ENCODE measurements at regions not wholly inside any gene's neighbourhood (a gene's known extent, or its start where the extent isn't known, plus 50 kb on each side); places are given as distances from the start of the nearest gene placed in this dataset.

DNA sequence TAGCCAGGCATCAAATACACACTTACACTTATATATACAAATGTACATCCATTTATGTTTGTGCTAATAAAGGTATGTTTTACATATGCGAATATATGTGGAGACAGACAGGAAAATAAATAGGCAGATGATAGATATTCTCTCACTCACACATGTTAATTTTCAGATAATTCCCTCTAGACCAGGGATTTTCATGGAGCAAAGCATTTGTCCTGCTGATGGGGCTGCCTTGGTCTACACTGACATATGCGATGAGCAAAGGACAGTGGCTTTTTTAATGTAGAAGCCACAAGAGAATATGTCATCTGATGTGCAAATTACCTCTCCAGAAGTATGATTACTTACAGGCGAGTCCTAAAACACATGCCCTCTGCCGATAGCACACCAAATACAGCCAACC, 224.5 kb downstream of the VEGFC start:
- no peak overlapping the region for H3K27ac ChIP-seq
- WGBS, 2 donors, result 92 to 95% methylated on average over 4 of the region's 4 CpGs
- DNase-seq, result no peak
- H3K27me3 ChIP-seq, result no peaks in the 10 kb centered on the region
- intact Hi-C loops (cut with DNase I), result no loop called here
- H3K36me3 ChIP-seq, result no peaks in the 10 kb centered on the region
- no peak overlapping the region for H3K4me3 ChIP-seq (replicated peaks in 1 of 3)
- no peak for TF ChIP-seq POLR2A (IDR thresholded peaks at IDR 0.05)
- TF ChIP-seq, protein P1, sequence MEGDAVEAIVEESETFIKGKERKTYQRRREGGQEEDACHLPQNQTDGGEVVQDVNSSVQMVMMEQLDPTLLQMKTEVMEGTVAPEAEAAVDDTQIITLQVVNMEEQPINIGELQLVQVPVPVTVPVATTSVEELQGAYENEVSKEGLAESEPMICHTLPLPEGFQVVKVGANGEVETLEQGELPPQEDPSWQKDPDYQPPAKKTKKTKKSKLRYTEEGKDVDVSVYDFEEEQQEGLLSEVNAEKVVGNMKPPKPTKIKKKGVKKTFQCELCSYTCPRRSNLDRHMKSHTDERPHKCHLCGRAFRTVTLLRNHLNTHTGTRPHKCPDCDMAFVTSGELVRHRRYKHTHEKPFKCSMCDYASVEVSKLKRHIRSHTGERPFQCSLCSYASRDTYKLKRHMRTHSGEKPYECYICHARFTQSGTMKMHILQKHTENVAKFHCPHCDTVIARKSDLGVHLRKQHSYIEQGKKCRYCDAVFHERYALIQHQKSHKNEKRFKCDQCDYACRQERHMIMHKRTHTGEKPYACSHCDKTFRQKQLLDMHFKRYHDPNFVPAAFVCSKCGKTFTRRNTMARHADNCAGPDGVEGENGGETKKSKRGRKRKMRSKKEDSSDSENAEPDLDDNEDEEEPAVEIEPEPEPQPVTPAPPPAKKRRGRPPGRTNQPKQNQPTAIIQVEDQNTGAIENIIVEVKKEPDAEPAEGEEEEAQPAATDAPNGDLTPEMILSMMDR (IDR thresholded peaks at IDR 0.05), result no peak
- H3K9me3 ChIP-seq, result no peaks in the 10 kb centered on the region
- peaks cover 6 to 7% of the 10 kb centered on the region in 2 donors for H3K4me1 ChIP-seq

DNA sequence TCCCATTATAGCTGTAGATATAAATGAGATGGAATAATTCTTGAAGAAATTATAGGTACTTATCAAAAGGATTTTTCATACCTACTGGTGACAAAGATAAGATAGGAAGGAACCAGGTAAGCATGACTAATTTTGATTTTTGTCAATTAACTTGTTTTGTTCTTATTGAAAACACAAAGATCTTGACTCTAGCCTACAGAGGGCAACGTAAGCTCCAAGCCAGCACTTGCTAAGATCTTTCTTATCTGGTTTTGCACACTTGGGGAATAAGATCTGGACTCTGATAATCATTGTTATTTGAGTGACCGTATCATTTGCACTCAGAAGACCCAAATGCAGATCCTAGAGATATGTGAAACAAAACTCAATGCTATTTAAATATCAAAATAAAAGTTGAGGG, 223.4 kb downstream of the VEGFC start:
- Histone ChIP-seq H3K9me3 (no peaks in the 10 kb centered on the region), H3K27me3 (peaks cover 4% of the 10 kb centered on the region), H3K4me3 (replicated peaks in 1 of 3) (no peak overlapping the region), H3K36me3 (no peaks in the 10 kb centered on the region), H3K27ac (no peak overlapping the region), H3K4me1 (peaks cover 8% of the 10 kb centered on the region in 2 donors)
- TF ChIP-seq, protein P1 (IDR thresholded peaks at IDR 0.05), result no peak
- no peak for TF ChIP-seq POLR2A (IDR thresholded peaks at IDR 0.05)
- intact Hi-C loops (cut with DNase I), result no loop called here
- no peak for DNase-seq
- WGBS, 2 donors, result 45 to 60% methylated on average over 2 of the region's 2 CpGs

DNA sequence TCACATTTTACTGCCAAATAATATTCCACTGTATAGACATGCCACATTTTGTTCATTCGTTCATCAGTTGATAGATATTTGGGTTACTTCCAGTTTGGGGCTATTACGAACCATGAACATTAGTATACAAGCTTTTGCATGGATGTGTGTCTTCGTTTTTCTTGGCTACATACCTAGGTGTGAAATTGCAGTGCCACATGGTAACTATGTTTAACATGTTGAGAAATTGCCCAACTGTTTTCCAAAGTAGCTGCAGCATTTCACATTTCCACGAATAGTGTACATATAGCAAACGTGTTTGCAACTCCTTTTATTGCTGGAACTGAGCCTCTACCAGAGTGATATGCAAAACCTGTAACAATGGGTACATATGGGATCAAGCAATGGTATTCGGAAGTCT, 221.5 kb downstream of the VEGFC start:
- Histone ChIP-seq H3K36me3 (no peaks in the 10 kb centered on the region), H3K27me3 (peaks cover 4% of the 10 kb centered on the region), H3K4me1 (peaks cover 21 to 22% of the 10 kb centered on the region in 2 donors), H3K9me3 (no peaks in the 10 kb centered on the region), H3K4me3 (replicated peaks in 1 of 3) (no peak overlapping the region), H3K27ac (no peak overlapping the region)
- no peak for TF ChIP-seq POLR2A (IDR thresholded peaks at IDR 0.05)
- TF ChIP-seq, protein P1 (IDR thresholded peaks at IDR 0.05), result no peak
- intact Hi-C loops (cut with DNase I), result no loop called here
- DNase-seq, result no peak
- 89 to 93% methylated on average over 6 of the region's 6 CpGs for WGBS, 2 donors

DNA sequence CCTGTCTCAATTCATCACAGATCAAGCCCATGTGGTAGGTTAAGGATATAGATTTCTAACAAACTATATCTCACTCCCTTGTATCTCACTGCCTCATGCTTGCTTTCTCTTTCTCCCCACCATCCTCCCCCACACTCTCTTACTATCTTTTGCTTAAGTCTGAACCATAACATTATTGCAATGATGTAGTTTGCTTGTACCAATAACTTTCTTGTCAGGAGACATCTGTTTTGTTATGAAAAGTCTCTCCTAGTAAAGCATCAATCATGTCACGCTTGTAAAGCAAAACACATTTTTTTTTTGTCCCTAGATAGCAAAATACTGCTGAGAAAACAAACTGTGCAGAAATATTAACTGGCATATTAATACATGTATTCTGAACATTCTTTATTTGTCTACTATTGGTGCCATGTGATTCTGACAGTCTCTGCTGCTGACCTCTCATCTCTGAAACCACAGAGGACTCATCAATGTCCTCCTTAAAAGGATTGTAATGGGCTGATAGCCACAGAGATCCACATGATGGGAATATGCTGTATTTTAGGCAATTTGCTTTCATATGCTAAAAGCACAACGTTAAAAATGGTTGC, 217.5 kb downstream of the VEGFC start:
- 44 to 51% methylated on average over 2 of the region's 2 CpGs for WGBS, 2 donors
- no peak overlapping the region for H3K27ac ChIP-seq
- DNase-seq, result no peak
- peaks cover 4% of the 10 kb centered on the region for H3K27me3 ChIP-seq
- intact Hi-C loops (cut with DNase I), result no loop called here
- no peaks in the 10 kb centered on the region for H3K36me3 ChIP-seq
- peaks cover 36 to 45% of the 10 kb centered on the region in 2 donors for H3K4me1 ChIP-seq
- no peaks in the 10 kb centered on the region for H3K9me3 ChIP-seq
- TF ChIP-seq, protein P1 (IDR thresholded peaks at IDR 0.05), result no peak
- TF ChIP-seq POLR2A (IDR thresholded peaks at IDR 0.05), result no peak
- no peak overlapping the region for H3K4me3 ChIP-seq (replicated peaks in 1 of 3)

DNA sequence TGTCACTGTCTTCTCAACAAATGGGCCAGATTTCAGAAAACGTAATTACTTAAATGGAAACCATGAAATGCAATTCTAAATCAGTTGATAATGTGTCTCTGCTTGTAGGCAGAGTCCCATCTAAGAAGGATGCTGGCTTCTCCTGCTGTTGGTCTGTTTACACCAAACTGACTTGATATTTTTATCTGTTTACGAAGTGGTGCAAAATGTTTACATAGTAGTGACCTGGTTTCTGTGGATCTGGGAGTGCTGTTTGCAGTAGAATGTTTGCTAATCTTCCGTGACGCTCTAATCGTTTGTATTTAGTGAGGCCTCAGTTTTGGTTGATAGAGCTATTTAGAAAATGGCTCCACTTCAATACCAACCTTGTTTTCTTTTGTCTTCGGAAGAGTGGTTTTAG, 213.5 kb downstream of the VEGFC start:
- Histone ChIP-seq H3K4me1 (peaks cover 37 to 52% of the 10 kb centered on the region in 2 donors), H3K4me3 (replicated peaks in 1 of 3) (no peak overlapping the region), H3K27ac (peak overlapping the region; percentile 61 to 93 (median 80)), H3K9me3 (no peaks in the 10 kb centered on the region), H3K36me3 (no peaks in the 10 kb centered on the region), H3K27me3 (no peaks in the 10 kb centered on the region)
- intact Hi-C loops (cut with DNase I), result no loop called here
- DNase-seq, result no peak
- 29 to 48% methylated on average over 6 of the region's 6 CpGs for WGBS, 2 donors
- TF ChIP-seq, protein P1 (IDR thresholded peaks at IDR 0.05), result peak in 1 of 6 experiments; percentile 1
- TF ChIP-seq POLR2A (IDR thresholded peaks at IDR 0.05), result no peak

Data from thyroid gland (tissue), 4 donors.